H1 (cell line): ENCODE measurements at regions not wholly inside any gene's neighbourhood (a gene's known extent, or its start where the extent isn't known, plus 50 kb on each side); places are given as distances from the start of the nearest gene placed in this dataset.

Experiments used
- CTCF ChIA-PET: fragments of 300-600 bp; sonication (Branson Sonifier 250); formaldehyde crosslinking; loops from one replicate; lab custom pipeline; 2021; ENCODE audit not compliant: partially characterized antibody; lab: Charles Lee
- POLR2A ChIA-PET: fragments of 300-600 bp; sonication (Branson Sonifier 250); formaldehyde crosslinking; loops from one replicate; lab custom pipeline; 2021; ENCODE audit warnings: inconsistent platforms; ENCODE audit not compliant: partially characterized antibody; lab: Charles Lee
- DNase-seq, 2 experiments: peaks; one replicate each; pipeline versions ENCODE4 v3.0.0 to v3.0.0-alpha.2; 2010 to 2022; ENCODE audit warnings: low spot score in 2 of 2, low read depth in 1 of 2, mixed read lengths in 1 of 2
- FAIRE-seq: peaks from 2 replicates; lab custom pipeline; 2011; peaks lifted over from hg19 to GRCh38; lab: Jason Lieb, UNC
- H2AFZ ChIP-seq: 2 replicates; pipeline ENCODE4 v1.8.1; 2012; ENCODE audit warnings: low read length, inconsistent platforms
- H2AK5ac ChIP-seq: 2 replicates; pipeline ENCODE4 v1.6.1; 2013; ENCODE audit warnings: low read depth, low read length
- H2BK120ac ChIP-seq: replicated peaks from 2 replicates; pipeline ENCODE3; 2013; ENCODE audit warnings: low read depth, low read length, inconsistent platforms
- H2BK12ac ChIP-seq: 2 replicates; pipeline ENCODE4 v1.6.1; 2013; ENCODE audit warnings: low read depth, low read length
- H2BK15ac ChIP-seq: 2 replicates; pipeline ENCODE4 v1.6.1; 2013; ENCODE audit warnings: low read length
- H2BK20ac ChIP-seq: 2 replicates; pipeline ENCODE4 v1.6.1; 2013; ENCODE audit warnings: low read length
- H2BK5ac ChIP-seq: 2 replicates; pipeline ENCODE4 v1.6.1; 2013; ENCODE audit warnings: low read depth, low read length
- H3K14ac ChIP-seq: 2 replicates; pipeline ENCODE4 v1.6.1; 2013; ENCODE audit warnings: inconsistent platforms; ENCODE audit not compliant: insufficient read length
- H3K18ac ChIP-seq: 2 replicates; pipeline ENCODE4 v1.6.1; 2013; ENCODE audit warnings: low read length; ENCODE audit errors: extremely low read depth
- H3K23ac ChIP-seq: 2 replicates; pipeline ENCODE4 v1.6.1; 2013; ENCODE audit warnings: inconsistent platforms; ENCODE audit not compliant: insufficient read length
- H3K23me2 ChIP-seq: 2 replicates; pipeline ENCODE4 v1.6.1; 2013; ENCODE audit warnings: low read depth, low read length
- H3K27ac ChIP-seq: 2 replicates; pipeline ENCODE4 v1.6.1; 2011; ENCODE audit warnings: low read depth, low read length, inconsistent platforms
- H3K27me3 ChIP-seq, 4 experiments: replicated peaks in 1 of 4; 1 replicate in 1 of 4; 2 replicates in 3 of 4; pipeline versions ENCODE4 v1.6.1 to v1.8.1; 2011 to 2013; ENCODE audit warnings: low read length in 3 of 4, mild to moderate bottlenecking in 3 of 4, inconsistent platforms in 2 of 4, mixed read lengths in 2 of 4, moderate library complexity in 1 of 4; ENCODE audit not compliant: control insufficient read depth in 3 of 4, insufficient read depth in 3 of 4; ENCODE audit errors: extremely low read depth in 1 of 4
- H3K36me3 ChIP-seq, 4 experiments: 2 replicates each; pipeline versions ENCODE4 v1.6.1 to v1.8.1; 2011 to 2013; ENCODE audit warnings: mild to moderate bottlenecking in 4 of 4, low read length in 3 of 4, moderate library complexity in 2 of 4, control low read depth in 1 of 4, inconsistent platforms in 1 of 4; ENCODE audit not compliant: insufficient read depth in 4 of 4, control insufficient read depth in 2 of 4
- H3K4ac ChIP-seq: replicated peaks from 2 replicates; pipeline ENCODE3; 2013; ENCODE audit warnings: low read length, low read depth, mixed read lengths, inconsistent platforms; ENCODE audit not compliant: insufficient read length
- H3K4me1 ChIP-seq, 4 experiments: replicated peaks in 1 of 4; 1 replicate in 1 of 4; 2 replicates in 3 of 4; pipeline versions ENCODE4 v1.6.1 to v1.8.1; 2011 to 2013; ENCODE audit warnings: low read length in 3 of 4, inconsistent platforms in 2 of 4, mixed read lengths in 1 of 4; ENCODE audit not compliant: insufficient read depth in 4 of 4, control insufficient read depth in 3 of 4
- H3K4me2 ChIP-seq, 2 experiments: 2 replicates each; pipeline versions ENCODE4 v1.6.1 to v1.8.1; 2011 to 2013; ENCODE audit warnings: low read depth in 2 of 2, low read length in 2 of 2, control low read depth in 1 of 2, inconsistent platforms in 1 of 2, mild to moderate bottlenecking in 1 of 2; ENCODE audit not compliant: insufficient read depth in 1 of 2
- H3K4me3 ChIP-seq, 4 experiments: fragments of 200-600, 300-600 bp in 1 of 4; sonication (generic), shearing (Covaris generic), sonication (Bioruptor Twin) in 1 of 4; 2 replicates each; pipeline versions ENCODE4 v1.5.1 to v1.8.1; 2011 to 2016; ENCODE audit warnings: low read length in 4 of 4, low read depth in 3 of 4, control low read depth in 2 of 4, inconsistent platforms in 2 of 4, mild to moderate bottlenecking in 2 of 4, mixed read lengths in 1 of 4, moderate library complexity in 1 of 4; ENCODE audit not compliant: insufficient read depth in 2 of 4; ENCODE audit errors: extremely low read depth in 1 of 4
- H3K56ac ChIP-seq: replicated peaks from 2 replicates; pipeline ENCODE3; 2013; ENCODE audit warnings: low read depth, mild to moderate bottlenecking, mixed read lengths, low read length, inconsistent platforms; ENCODE audit not compliant: insufficient read length
- H3K79me1 ChIP-seq: 2 replicates; pipeline ENCODE4 v1.6.1; 2013; ENCODE audit warnings: low read depth, low read length, control low read depth
- H3K79me2 ChIP-seq, 2 experiments: 2 replicates each; pipeline versions ENCODE4 v1.6.1 to v1.8.1; 2012 to 2013; ENCODE audit warnings: low read length in 2 of 2, mild to moderate bottlenecking in 2 of 2, inconsistent platforms in 1 of 2; ENCODE audit not compliant: insufficient read depth in 2 of 2, control insufficient read depth in 1 of 2
- H3K9ac ChIP-seq, 4 experiments: replicated peaks in 1 of 4; 1 replicate in 1 of 4; 2 replicates in 3 of 4; pipeline versions ENCODE4 v1.6.1 to v1.8.1; 2011 to 2013; ENCODE audit warnings: low read depth in 3 of 4, low read length in 3 of 4, control low read depth in 2 of 4, mild to moderate bottlenecking in 2 of 4, moderate library complexity in 2 of 4, inconsistent platforms in 1 of 4; ENCODE audit errors: extremely low read depth in 1 of 4
- H3K9me3 ChIP-seq, 2 experiments: 2 replicates each; pipeline versions ENCODE4 v1.6.1 to v1.8.1; 2012 to 2013; ENCODE audit warnings: mild to moderate bottlenecking in 2 of 2, moderate library complexity in 2 of 2, control low read depth in 1 of 2, inconsistent platforms in 1 of 2, low read depth in 1 of 2, low read length in 1 of 2, mixed read lengths in 1 of 2; ENCODE audit not compliant: insufficient read depth in 2 of 2
- H4K20me1 ChIP-seq, 2 experiments: replicated peaks in 1 of 2; 2 replicates each; pipeline versions ENCODE3 to v1.8.1; 2011 to 2013; ENCODE audit warnings: inconsistent platforms in 2 of 2, low read length in 2 of 2, mild to moderate bottlenecking in 1 of 2; ENCODE audit not compliant: insufficient read depth in 2 of 2, control insufficient read depth in 1 of 2
- H4K5ac ChIP-seq: 2 replicates; pipeline ENCODE4 v1.6.1; 2013; ENCODE audit warnings: low read length, low read depth, mixed read lengths, inconsistent platforms; ENCODE audit not compliant: insufficient read length
- H4K8ac ChIP-seq: 2 replicates; pipeline ENCODE4 v1.8.0; 2013; ENCODE audit warnings: mild to moderate bottlenecking, moderate library complexity, low read length, inconsistent platforms; ENCODE audit not compliant: insufficient read depth; ENCODE audit errors: extremely low read depth
- H4K91ac ChIP-seq: replicated peaks from 2 replicates; pipeline ENCODE3; 2013; ENCODE audit warnings: low read length, mixed read lengths, inconsistent platforms; ENCODE audit not compliant: insufficient read length
- CBX8 ChIP-seq: fragments of 300-800, 300-1000 bp; sonication (generic); IDR thresholded peaks from 2 replicates; pipeline ENCODE4 v1.7.1; 2016; ENCODE audit warnings: low read depth, low read length, borderline replicate concordance
- CEBPB ChIP-seq: IDR thresholded peaks from 2 replicates; pipeline ENCODE4 v1.6.1; 2012; ENCODE audit warnings: low read depth, low read length
- EP300 ChIP-seq, 2 experiments: IDR thresholded peaks; 1 replicate in 1 of 2; 2 replicates in 1 of 2; pipeline ENCODE4 v1.6.1; 2011 to 2012; ENCODE audit warnings: low read depth in 2 of 2, low read length in 2 of 2, mild to moderate bottlenecking in 2 of 2, borderline replicate concordance in 1 of 2, inconsistent platforms in 1 of 2, moderate library complexity in 1 of 2
- GABPA ChIP-seq: IDR thresholded peaks from 2 replicates; pipeline ENCODE4 v1.6.1; 2011; ENCODE audit warnings: mild to moderate bottlenecking, low read length, moderate library complexity, borderline replicate concordance; ENCODE audit not compliant: insufficient read depth
- MAX ChIP-seq: IDR thresholded peaks from 2 replicates; pipeline ENCODE4 v1.6.1; 2012; ENCODE audit warnings: inconsistent platforms
- SP4 ChIP-seq: IDR thresholded peaks from 2 replicates; pipeline ENCODE4 v1.6.1; 2012; ENCODE audit warnings: low read length, inconsistent platforms
- SRF ChIP-seq: IDR thresholded peaks from 2 replicates; pipeline ENCODE4 v1.6.1; 2011; ENCODE audit warnings: mild to moderate bottlenecking, low read depth, low read length, moderate library complexity
- TAF7 ChIP-seq: optimal IDR thresholded peaks from 2 replicates; pipeline ENCODE3; 2011; ENCODE audit warnings: low read depth, mild to moderate bottlenecking, inconsistent platforms, low read length, moderate library complexity, borderline replicate concordance
- TCF12 ChIP-seq: IDR thresholded peaks from 2 replicates; pipeline ENCODE4 v1.6.1; 2011; ENCODE audit warnings: low read depth, mild to moderate bottlenecking, low read length
- TEAD4 ChIP-seq: IDR thresholded peaks from 2 replicates; pipeline ENCODE4 v1.6.1; 2012; ENCODE audit warnings: low read depth, low read length, inconsistent platforms, mixed read lengths
- WGBS, 2 experiments: shearing (Covaris generic) in 1 of 2; methylation state at CpG; one replicate each; pipeline versions ENCODE4 v1.1.6 to v1.1.7; 2013 to 2015; ENCODE audit warnings: low lambda C conversion rate in 2 of 2, mixed read lengths in 2 of 2, inconsistent platforms in 1 of 2, low coverage in 1 of 2, missing lambda C conversion rate in 1 of 2; ENCODE audit not compliant: insufficient replicate concordance in 2 of 2, insufficient coverage in 1 of 2, insufficient read length in 1 of 2; ENCODE audit errors: extremely low coverage in 1 of 2, missing lambda C conversion rate in 1 of 2; 5-methylcytosine and 5-hydroxymethylcytosine counted together
- TF ChIP-seq, protein P1 (sequence below): IDR thresholded peaks from 2 replicates; pipeline ENCODE4 v1.6.1; 2012; ENCODE audit warnings: low read length, inconsistent platforms

DNA sequence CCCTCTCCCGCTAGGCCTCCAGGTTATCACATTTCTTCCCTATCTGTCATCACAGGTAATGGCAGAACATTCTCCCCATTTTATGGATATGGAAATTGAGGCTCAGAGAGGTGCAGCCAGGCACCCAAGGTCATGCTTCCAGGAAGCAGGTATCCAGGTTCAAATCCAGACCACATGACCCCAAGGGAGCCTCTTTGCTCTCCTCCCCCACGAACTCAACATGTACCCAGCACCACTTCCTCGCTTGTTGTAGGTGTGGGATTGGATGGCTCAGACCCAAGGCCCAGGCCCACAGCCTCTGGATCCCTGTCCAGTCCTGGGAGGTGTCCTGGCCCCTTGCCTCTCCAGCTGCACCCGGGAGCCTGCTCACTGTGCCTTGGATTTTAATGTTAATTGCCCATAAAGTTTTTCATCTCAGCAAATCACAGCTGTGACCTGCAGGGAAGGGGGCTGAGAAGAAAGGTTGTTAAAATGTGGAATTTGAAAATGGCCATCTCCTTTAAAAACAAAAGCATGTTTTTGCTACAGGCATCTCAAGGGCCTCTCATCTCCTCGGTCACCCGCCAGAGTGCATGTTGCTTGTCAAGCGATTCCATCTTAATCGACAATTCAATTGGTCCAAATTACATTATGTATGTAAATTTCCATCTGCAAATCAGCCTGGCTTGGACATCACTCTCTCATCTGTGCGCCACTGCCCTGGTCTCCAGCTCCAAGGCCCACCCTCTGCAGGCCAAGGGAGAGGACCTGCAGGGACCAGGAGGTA is 205.4 kb upstream of the ZMIZ1 start:
- Histone ChIP-seq H4K8ac (no peak overlapping the region), H2AK5ac (no peak overlapping the region), H3K23ac (no peak overlapping the region), H2BK15ac (no peak overlapping the region), H3K79me2 (no peaks in the 10 kb centered on the region), H3K27ac (no peak overlapping the region), H3K4me2 (no peak overlapping the region), H2AFZ (no peak overlapping the region), H2BK120ac (no peak overlapping the region), H3K36me3 (no peaks in the 10 kb centered on the region), H3K9ac (no peak overlapping the region), H2BK20ac (no peak overlapping the region), H2BK12ac (no peak overlapping the region), H3K79me1 (no peaks in the 10 kb centered on the region), H4K5ac (no peak overlapping the region), H3K27me3 (peaks cover 0 to 3% (median 0%) of the 10 kb centered on the region in 4 experiments; a peak in 1 of 7 replicates), H3K4me3 (no peak overlapping the region), H4K91ac (no peak overlapping the region), H3K56ac (no peak overlapping the region), H3K18ac (no peak overlapping the region), H3K4me1 (no peaks in the 10 kb centered on the region), H3K4ac (no peak overlapping the region), H3K9me3 (no peaks in the 10 kb centered on the region), H2BK5ac (no peak overlapping the region), H3K23me2 (no peaks in the 10 kb centered on the region), H3K14ac (no peak overlapping the region), H4K20me1 (no peaks in the 10 kb centered on the region)
- TF ChIP-seq EP300 (IDR thresholded peaks at IDR 0.05; ENCODE audit: borderline replicate concordance in 1 of 2, low read depth in 2 of 2, low read length in 2 of 2) = no peak
- TF ChIP-seq MAX = no peak
- no peak for TF ChIP-seq CEBPB
- no peak for TF ChIP-seq CBX8
- no peak for TF ChIP-seq TEAD4
- no peak for TF ChIP-seq GABPA
- TF ChIP-seq TCF12 = no peak
- no peak for TF ChIP-seq SRF
- TF ChIP-seq TAF7 = no peak
- no peak for TF ChIP-seq SP4
- TF ChIP-seq, protein P1, sequence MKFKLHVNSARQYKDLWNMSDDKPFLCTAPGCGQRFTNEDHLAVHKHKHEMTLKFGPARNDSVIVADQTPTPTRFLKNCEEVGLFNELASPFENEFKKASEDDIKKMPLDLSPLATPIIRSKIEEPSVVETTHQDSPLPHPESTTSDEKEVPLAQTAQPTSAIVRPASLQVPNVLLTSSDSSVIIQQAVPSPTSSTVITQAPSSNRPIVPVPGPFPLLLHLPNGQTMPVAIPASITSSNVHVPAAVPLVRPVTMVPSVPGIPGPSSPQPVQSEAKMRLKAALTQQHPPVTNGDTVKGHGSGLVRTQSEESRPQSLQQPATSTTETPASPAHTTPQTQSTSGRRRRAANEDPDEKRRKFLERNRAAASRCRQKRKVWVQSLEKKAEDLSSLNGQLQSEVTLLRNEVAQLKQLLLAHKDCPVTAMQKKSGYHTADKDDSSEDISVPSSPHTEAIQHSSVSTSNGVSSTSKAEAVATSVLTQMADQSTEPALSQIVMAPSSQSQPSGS = no peak
- CTCF ChIA-PET = no interaction called here
- POLR2A ChIA-PET = no interaction called here
- 86% methylated on average over 9 of the region's 9 CpGs; no CpG with 5 or more reads in 1 of the 2 experiments for WGBS, 2 experiments
- DNase-seq (peak in 1 of 2 experiments; percentile 34), FAIRE-seq (no peak)
